IPS DF 6.9 (cell line): ENCODE measurements at regions not wholly inside any gene's neighbourhood (a gene's known extent, or its start where the extent isn't known, plus 50 kb on each side); places are given as distances from the start of the nearest gene placed in this dataset.

Experiments
- DNase-seq: peaks from one replicate; pipeline ENCODE4 v3.0.0-alpha.2; 2013; ENCODE audit warnings: low read depth, low spot score
- H3K27ac ChIP-seq: one replicate; pipeline ENCODE4 v1.5.1; 2013; ENCODE audit warnings: low read length, control low read depth
- H3K27me3 ChIP-seq: 2 replicates; pipeline ENCODE4 v1.6.1; 2013; ENCODE audit warnings: mild to moderate bottlenecking, low read length; ENCODE audit not compliant: control insufficient read depth, insufficient read depth
- H3K36me3 ChIP-seq: 2 replicates; pipeline ENCODE4 v1.6.1; 2013; ENCODE audit warnings: low read length; ENCODE audit not compliant: control insufficient read depth, insufficient read depth
- H3K4me1 ChIP-seq: 2 replicates; pipeline ENCODE4 v1.6.1; 2013; ENCODE audit warnings: low read length; ENCODE audit not compliant: control insufficient read depth, insufficient read depth
- H3K4me3 ChIP-seq: 2 replicates; pipeline ENCODE4 v1.5.1; 2013; ENCODE audit warnings: mild to moderate bottlenecking, low read length
- H3K9me3 ChIP-seq: 2 replicates; pipeline ENCODE4 v1.6.1; 2013; ENCODE audit warnings: low read length, inconsistent platforms; ENCODE audit not compliant: control insufficient read depth, insufficient read depth
- WGBS: extraction: QIAGEN DNeasy Blood & Tissue Kit; methylation state at CpG from one replicate; pipeline ENCODE4 v1.1.7; 2013; ENCODE audit warnings: mixed read lengths, missing lambda C conversion rate; ENCODE audit not compliant: insufficient read length, insufficient coverage; 5-methylcytosine and 5-hydroxymethylcytosine counted together

GRCh38 chr11:38503876-38504275, 1905.8 kb upstream of the RAG2 start:
- WGBS, result no CpG with 5 or more reads among the region's 14 CpGs
- no peak for DNase-seq
- no peak overlapping the region for H3K27ac ChIP-seq

GRCh38 chr11:38498721-38499120, 1900.7 kb upstream of the RAG2 start:
- WGBS, result no CpG with 5 or more reads among the region's 6 CpGs
- Histone ChIP-seq H3K27ac (no peak overlapping the region), H3K4me3 (no peak overlapping the region), H3K9me3 (no peaks in the 10 kb centered on the region), H3K27me3 (no peaks in the 10 kb centered on the region), H3K4me1 (no peaks in the 10 kb centered on the region), H3K36me3 (no peaks in the 10 kb centered on the region)
- DNase-seq, result no peak

More at GRCh38 chr11:38503876-38504275, 1905.8 kb upstream of the RAG2 start:
- no peaks in the 10 kb centered on the region for H3K27me3 ChIP-seq
- H3K4me1 ChIP-seq, result no peaks in the 10 kb centered on the region
- no peak overlapping the region for H3K4me3 ChIP-seq
- no peaks in the 10 kb centered on the region for H3K36me3 ChIP-seq
- H3K9me3 ChIP-seq, result no peaks in the 10 kb centered on the region

GRCh38 chr11:38491986-38492385, 1894.0 kb upstream of the RAG2 start:
- H3K27ac ChIP-seq, result no peak overlapping the region
- H3K4me1 ChIP-seq, result no peaks in the 10 kb centered on the region
- H3K36me3 ChIP-seq, result no peaks in the 10 kb centered on the region
- DNase-seq, result no peak
- no peak overlapping the region for H3K4me3 ChIP-seq
- WGBS, result no CpG with 5 or more reads among the region's 2 CpGs
- no peaks in the 10 kb centered on the region for H3K27me3 ChIP-seq
- H3K9me3 ChIP-seq, result no peaks in the 10 kb centered on the region

- Histone ChIP-seq H3K9me3 (no peaks in the 10 kb centered on the region), H3K27me3 (no peaks in the 10 kb centered on the region), H3K36me3 (no peaks in the 10 kb centered on the region), H3K4me1 (no peaks in the 10 kb centered on the region), H3K4me3 (no peak overlapping the region), H3K27ac (no peak overlapping the region)
- WGBS, result no CpG with 5 or more reads among the region's 12 CpGs
- no peak for DNase-seq
These were observed 1883.4 kb upstream of the RAG2 start for GRCh38 chr11:38481391-38481790.

- H3K36me3 ChIP-seq, result no peaks in the 10 kb centered on the region
- no peaks in the 10 kb centered on the region for H3K9me3 ChIP-seq
- no peak for DNase-seq
- WGBS, result no CpG with 5 or more reads among the region's 3 CpGs
- H3K4me1 ChIP-seq, result no peaks in the 10 kb centered on the region
- no peaks in the 10 kb centered on the region for H3K27me3 ChIP-seq
- H3K27ac ChIP-seq, result no peak overlapping the region
- no peak overlapping the region for H3K4me3 ChIP-seq
These were observed 1879.0 kb upstream of the RAG2 start for GRCh38 chr11:38476808-38477575.

GRCh38 chr11:38461751-38462150, 1863.7 kb upstream of the RAG2 start:
- Histone ChIP-seq H3K36me3 (no peaks in the 10 kb centered on the region), H3K27me3 (peaks cover 1% of the 10 kb centered on the region; the same call in 1 of the 2 replicates), H3K27ac (no peak overlapping the region), H3K9me3 (no peaks in the 10 kb centered on the region), H3K4me1 (no peaks in the 10 kb centered on the region), H3K4me3 (no peak overlapping the region)
- no CpG with 5 or more reads among the region's 6 CpGs for WGBS
- DNase-seq, result no peak

- H3K9me3 ChIP-seq, result no peaks in the 10 kb centered on the region
- peaks cover 1% of the 10 kb centered on the region; the same call in 1 of the 2 replicates for H3K27me3 ChIP-seq
- DNase-seq, result no peak
- WGBS, result no CpG with 5 or more reads among the region's 2 CpGs
- no peak overlapping the region for H3K4me3 ChIP-seq
- H3K27ac ChIP-seq, result no peak overlapping the region
- H3K4me1 ChIP-seq, result no peaks in the 10 kb centered on the region
- no peaks in the 10 kb centered on the region for H3K36me3 ChIP-seq
These were observed 1862.9 kb upstream of the RAG2 start for GRCh38 chr11:38460896-38461295.

- Histone ChIP-seq H3K36me3 (no peaks in the 10 kb centered on the region), H3K27me3 (peaks cover 1% of the 10 kb centered on the region; the same call in 1 of the 2 replicates), H3K9me3 (no peaks in the 10 kb centered on the region), H3K27ac (no peak overlapping the region), H3K4me3 (no peak overlapping the region), H3K4me1 (no peaks in the 10 kb centered on the region)
- WGBS, result no CpG with 5 or more reads among the region's 2 CpGs
- no peak for DNase-seq
These were observed 1862.4 kb upstream of the RAG2 start for GRCh38 chr11:38460429-38460828.

GRCh38 chr11:38456371-38456770, 1858.3 kb upstream of the RAG2 start:
- H3K4me1 ChIP-seq, result no peaks in the 10 kb centered on the region
- no CpG with 5 or more reads among the region's 3 CpGs for WGBS
- H3K27ac ChIP-seq, result no peak overlapping the region
- no peak for DNase-seq
- no peak overlapping the region for H3K4me3 ChIP-seq
- no peaks in the 10 kb centered on the region for H3K9me3 ChIP-seq
- H3K36me3 ChIP-seq, result no peaks in the 10 kb centered on the region
- H3K27me3 ChIP-seq, result no peaks in the 10 kb centered on the region

GRCh38 chr11:38448284-38448683, 1850.2 kb upstream of the RAG2 start:
- Histone ChIP-seq H3K27me3 (no peaks in the 10 kb centered on the region), H3K27ac (no peak overlapping the region), H3K4me1 (no peaks in the 10 kb centered on the region), H3K4me3 (no peak overlapping the region), H3K9me3 (no peaks in the 10 kb centered on the region), H3K36me3 (no peaks in the 10 kb centered on the region)
- no peak for DNase-seq
- WGBS, result no CpG with 5 or more reads among the region's 2 CpGs

GRCh38 chr11:38446336-38446735, 1848.3 kb upstream of the RAG2 start:
- WGBS, result no CpG with 5 or more reads among the region's 1 CpG
- H3K9me3 ChIP-seq, result no peaks in the 10 kb centered on the region
- H3K36me3 ChIP-seq, result no peaks in the 10 kb centered on the region
- H3K27me3 ChIP-seq, result no peaks in the 10 kb centered on the region
- H3K4me3 ChIP-seq, result no peak overlapping the region
- no peak for DNase-seq
- no peak overlapping the region for H3K27ac ChIP-seq
- no peaks in the 10 kb centered on the region for H3K4me1 ChIP-seq
